ENCODE measurements at regions not wholly inside any gene's neighbourhood (a gene's known extent, or its start where the extent isn't known, plus 50 kb on each side); places are given as distances from the start of the nearest gene placed in this dataset.
A peak's percentile ranks its signal among the peaks of the same experiment; 100 is the strongest.

DNA sequence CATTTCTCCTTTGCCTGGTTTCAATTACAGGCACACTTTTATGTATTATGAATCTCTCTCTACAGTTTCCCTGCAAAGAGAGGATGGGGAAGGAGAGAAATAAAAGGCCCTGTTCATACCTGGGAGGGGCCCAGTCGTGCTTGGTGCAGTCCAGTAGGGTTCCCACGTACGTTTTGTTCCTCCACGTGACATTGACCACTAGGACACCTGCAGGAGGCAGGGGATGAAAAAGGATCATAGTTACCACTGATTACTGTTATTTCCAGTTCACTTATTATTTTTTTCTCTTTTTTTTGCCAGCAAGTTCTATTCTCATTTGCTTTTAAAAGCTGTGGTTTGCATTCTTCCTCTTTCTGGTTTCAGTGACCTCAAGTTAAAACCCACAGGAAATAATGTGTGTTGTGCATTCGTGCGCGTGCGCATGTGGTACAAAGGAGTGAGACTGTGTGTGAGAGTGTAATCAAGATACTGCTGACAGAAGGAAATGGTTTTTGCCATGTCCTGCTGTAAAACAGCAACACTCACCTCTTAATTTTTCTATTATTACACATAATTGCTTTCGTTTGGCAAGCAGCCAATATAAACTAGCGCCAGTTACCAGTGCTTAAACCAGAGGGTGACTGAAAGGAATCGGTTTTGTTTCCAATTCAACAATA, 96.8 kb downstream of the ZNF608 start:
- TF ChIP-seq, protein P1, sequence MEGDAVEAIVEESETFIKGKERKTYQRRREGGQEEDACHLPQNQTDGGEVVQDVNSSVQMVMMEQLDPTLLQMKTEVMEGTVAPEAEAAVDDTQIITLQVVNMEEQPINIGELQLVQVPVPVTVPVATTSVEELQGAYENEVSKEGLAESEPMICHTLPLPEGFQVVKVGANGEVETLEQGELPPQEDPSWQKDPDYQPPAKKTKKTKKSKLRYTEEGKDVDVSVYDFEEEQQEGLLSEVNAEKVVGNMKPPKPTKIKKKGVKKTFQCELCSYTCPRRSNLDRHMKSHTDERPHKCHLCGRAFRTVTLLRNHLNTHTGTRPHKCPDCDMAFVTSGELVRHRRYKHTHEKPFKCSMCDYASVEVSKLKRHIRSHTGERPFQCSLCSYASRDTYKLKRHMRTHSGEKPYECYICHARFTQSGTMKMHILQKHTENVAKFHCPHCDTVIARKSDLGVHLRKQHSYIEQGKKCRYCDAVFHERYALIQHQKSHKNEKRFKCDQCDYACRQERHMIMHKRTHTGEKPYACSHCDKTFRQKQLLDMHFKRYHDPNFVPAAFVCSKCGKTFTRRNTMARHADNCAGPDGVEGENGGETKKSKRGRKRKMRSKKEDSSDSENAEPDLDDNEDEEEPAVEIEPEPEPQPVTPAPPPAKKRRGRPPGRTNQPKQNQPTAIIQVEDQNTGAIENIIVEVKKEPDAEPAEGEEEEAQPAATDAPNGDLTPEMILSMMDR (IDR thresholded peaks at IDR 0.05; ENCODE audit: control extremely low read depth, extremely low read depth, low read depth, missing control alignments), result no peak
- ChIA-PET POLR2A (no interaction called here), CTCF (no interaction called here)
- DNase-seq (ENCODE audit: extremely low spot score), result peak; percentile 79

DNA sequence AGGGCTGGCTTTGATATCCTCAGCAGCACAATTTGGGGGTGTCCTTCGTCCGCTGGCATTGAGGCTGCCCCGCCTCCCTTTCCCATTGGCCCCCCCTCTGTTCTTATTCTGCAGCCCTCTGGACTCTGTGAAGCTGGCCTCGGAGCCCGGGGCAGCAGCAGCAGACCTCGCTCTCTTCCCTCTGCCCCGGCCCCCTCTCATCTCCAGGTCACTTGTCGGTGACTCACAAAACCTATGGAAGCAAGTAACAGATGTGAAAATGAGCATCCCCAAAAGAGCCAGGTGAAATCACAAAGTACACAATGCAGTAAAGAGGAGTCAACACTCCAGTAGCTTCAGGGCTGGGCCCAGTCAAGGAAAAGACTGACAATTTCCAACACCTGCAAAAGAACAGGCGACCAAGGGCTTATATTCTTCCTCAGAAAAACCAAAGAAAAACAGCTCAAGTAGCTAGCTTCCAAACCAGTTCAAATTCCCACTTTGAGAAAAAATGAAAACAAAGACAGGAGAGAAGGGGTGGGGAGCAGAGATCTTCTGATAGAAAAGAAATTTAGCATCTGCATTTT, 97.5 kb downstream of the ZNF608 start:
- POLR2A ChIA-PET, result no interaction called here
- CTCF ChIA-PET, result interaction anchor here (0.8 kb wide), 1 partner anchor 9 kb away, joined by 3 read pairs; no protein-coding TSS in a partner anchor
- no peak for DNase-seq (ENCODE audit: extremely low spot score)
- TF ChIP-seq, protein P1 (IDR thresholded peaks at IDR 0.05; ENCODE audit: control extremely low read depth, extremely low read depth, low read depth, missing control alignments), result no peak

DNA sequence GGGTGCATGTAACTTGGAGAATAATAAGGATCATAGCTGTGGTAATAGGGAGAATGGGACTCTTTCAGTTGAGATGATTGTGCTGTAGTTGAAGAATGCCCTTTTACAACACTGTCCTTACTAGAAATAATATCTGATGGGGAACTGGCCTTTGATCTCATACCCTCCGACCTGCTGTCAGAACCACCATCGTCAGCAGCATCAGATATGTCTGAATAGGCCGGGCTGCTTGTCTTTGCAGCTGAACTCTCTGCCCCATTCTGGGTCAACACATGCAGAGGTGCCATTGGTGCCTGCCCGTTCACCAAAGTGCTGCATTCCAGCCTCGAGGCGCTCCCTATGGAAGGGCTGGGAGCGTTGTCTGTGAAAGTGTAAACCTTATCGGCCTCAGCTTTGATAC, 99.1 kb downstream of the ZNF608 start:
- POLR2A ChIA-PET, result no interaction called here
- CTCF ChIA-PET, result interaction anchor here (1.0 to 2.8 kb wide), 3 partner anchors 12 to 32 kb away, joined by 3 to 8 read pairs (median 3); no protein-coding TSS in a partner anchor
- TF ChIP-seq, protein P1 (IDR thresholded peaks at IDR 0.05; ENCODE audit: control extremely low read depth, extremely low read depth, low read depth, missing control alignments), result no peak

GRCh38 chr5:124645396-124645795, 101.0 kb downstream of the ZNF608 start:
- TF ChIP-seq, protein P1 (IDR thresholded peaks at IDR 0.05; ENCODE audit: control extremely low read depth, extremely low read depth, low read depth, missing control alignments), result no peak
- CTCF ChIA-PET, result interaction anchor here (0.8 to 2.8 kb wide), 6 partner anchors 9 to 283 kb away, joined by 3 to 8 read pairs (median 5); no protein-coding TSS in a partner anchor
- POLR2A ChIA-PET, result no interaction called here
- DNase-seq (ENCODE audit: extremely low spot score), result peak; percentile 26

More for the DNA sequence above, 99.1 kb downstream of the ZNF608 start:
- no peak for DNase-seq (ENCODE audit: extremely low spot score)

- ChIA-PET CTCF (interaction anchor here (0.8 to 1.9 kb wide), 4 partner anchors 8 to 283 kb away, joined by 3 to 6 read pairs (median 5); no protein-coding TSS in a partner anchor), POLR2A (no interaction called here)
- TF ChIP-seq, protein P1 (IDR thresholded peaks at IDR 0.05; ENCODE audit: control extremely low read depth, extremely low read depth, low read depth, missing control alignments), result no peak
- DNase-seq (ENCODE audit: extremely low spot score), result no peak
These were observed 101.9 kb downstream of the ZNF608 start for GRCh38 chr5:124644582-124644981.

GRCh38 chr5:124644138-124644537, 102.3 kb downstream of the ZNF608 start:
- POLR2A ChIA-PET, result no interaction called here
- TF ChIP-seq, protein P1 (IDR thresholded peaks at IDR 0.05; ENCODE audit: control extremely low read depth, extremely low read depth, low read depth, missing control alignments), result no peak
- CTCF ChIA-PET, result interaction anchor here (1.2 to 1.9 kb wide), 3 partner anchors 15 to 81 kb away, joined by 3 to 6 read pairs (median 5); no protein-coding TSS in a partner anchor
- DNase-seq (ENCODE audit: extremely low spot score), result no peak
